Stimulated activated memory B cell treated with anti-CD40 and anti-IgM and Interleukin-4, amounts not matched to agents 10 μg/mL and 1 μg/mL and 100 μg/mL, for 72 hours (primary cell): ENCODE measurements at regions not wholly inside any gene's neighbourhood (a gene's known extent, or its start where the extent isn't known, plus 50 kb on each side); places are given as distances from the start of the nearest gene placed in this dataset.

ENCODE experiments used
- ATAC-seq: fragments of 150-1000 bp; cut with Tn5 transposase; 2 replicates; pipeline ENCODE4 v1.10.0; 2021
- H3K27ac Mint-ChIP-seq: one replicate; pipeline ENCODE4 v1.8.0; 2022; ENCODE audit warnings: mild to moderate bottlenecking, mixed read lengths
- H3K27me3 Mint-ChIP-seq: one replicate; pipeline ENCODE4 v1.8.0; 2022; ENCODE audit warnings: mixed read lengths
- H3K36me3 Mint-ChIP-seq: one replicate; pipeline ENCODE4 v1.8.0; 2022; ENCODE audit warnings: mixed read lengths
- H3K4me1 Mint-ChIP-seq: one replicate; pipeline ENCODE4 v1.8.0; 2022; ENCODE audit warnings: mixed read lengths
- H3K4me3 Mint-ChIP-seq: one replicate; pipeline ENCODE4 v1.8.0; 2022; ENCODE audit warnings: mild to moderate bottlenecking, moderate library complexity, mixed read lengths
- H3K9me3 Mint-ChIP-seq: one replicate; pipeline ENCODE4 v1.8.0; 2022; ENCODE audit warnings: mixed read lengths

GRCh38 chr2:121008975-121009374, 273.3 kb downstream of the GLI2 start:
- peaks cover 25% of the 10 kb centered on the region for H3K9me3 Mint-ChIP-seq
- no peak overlapping the region for H3K4me3 Mint-ChIP-seq
- H3K27me3 Mint-ChIP-seq, result peaks cover 35% of the 10 kb centered on the region
- no peaks in the 10 kb centered on the region for H3K4me1 Mint-ChIP-seq
- H3K27ac Mint-ChIP-seq, result no peak overlapping the region
- ATAC-seq, result no peak
- H3K36me3 Mint-ChIP-seq, result no peaks in the 10 kb centered on the region

DNA sequence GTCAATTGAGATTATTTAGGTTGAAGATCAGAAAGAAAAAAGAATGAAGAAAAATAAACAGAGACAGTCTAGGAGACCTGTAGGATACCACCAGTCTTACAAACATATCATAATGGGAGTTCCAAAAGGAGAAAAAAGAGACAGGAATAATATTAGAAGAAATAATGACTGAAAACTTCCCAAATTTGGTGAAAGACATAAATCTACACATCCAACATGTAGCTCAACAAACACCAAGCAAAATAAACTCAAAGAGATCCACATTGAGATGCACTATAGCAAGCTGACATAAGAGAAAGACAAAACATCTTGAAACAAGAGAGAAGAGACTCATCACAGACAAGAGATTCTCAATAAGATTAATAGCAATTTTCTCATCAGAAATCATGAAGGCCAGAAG, 274.0 kb downstream of the TFCP2L1 start:
- no peaks in the 10 kb centered on the region for H3K4me1 Mint-ChIP-seq
- H3K36me3 Mint-ChIP-seq, result no peaks in the 10 kb centered on the region
- no peak overlapping the region for H3K27ac Mint-ChIP-seq
- ATAC-seq, result no peak
- peaks cover 24% of the 10 kb centered on the region for H3K9me3 Mint-ChIP-seq
- peaks cover 29% of the 10 kb centered on the region for H3K27me3 Mint-ChIP-seq
- no peak overlapping the region for H3K4me3 Mint-ChIP-seq

DNA sequence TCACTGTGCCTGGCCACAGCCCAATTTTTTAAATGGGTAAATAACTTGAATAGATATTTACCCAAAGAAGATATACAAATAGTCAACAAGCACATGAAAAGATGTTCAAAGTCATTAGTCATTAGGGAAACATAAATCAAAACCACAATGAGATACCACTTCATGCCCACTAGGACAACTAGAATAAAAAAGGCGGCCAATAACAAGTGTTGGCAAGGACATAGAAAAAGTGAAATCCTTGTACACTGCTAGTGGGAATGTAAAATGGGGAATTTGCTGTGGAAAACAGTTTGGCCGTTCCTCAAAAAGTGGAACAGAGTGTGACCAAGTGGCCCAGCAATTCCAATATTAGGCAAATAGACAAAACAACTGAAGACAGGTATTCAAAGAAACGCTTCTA, 270.1 kb downstream of the TFCP2L1 start:
- H3K4me3 Mint-ChIP-seq, result no peak overlapping the region
- peaks cover 17% of the 10 kb centered on the region for H3K9me3 Mint-ChIP-seq
- ATAC-seq, result no peak
- no peaks in the 10 kb centered on the region for H3K36me3 Mint-ChIP-seq
- H3K4me1 Mint-ChIP-seq, result no peaks in the 10 kb centered on the region
- H3K27ac Mint-ChIP-seq, result no peak overlapping the region
- H3K27me3 Mint-ChIP-seq, result peaks cover 21% of the 10 kb centered on the region

DNA sequence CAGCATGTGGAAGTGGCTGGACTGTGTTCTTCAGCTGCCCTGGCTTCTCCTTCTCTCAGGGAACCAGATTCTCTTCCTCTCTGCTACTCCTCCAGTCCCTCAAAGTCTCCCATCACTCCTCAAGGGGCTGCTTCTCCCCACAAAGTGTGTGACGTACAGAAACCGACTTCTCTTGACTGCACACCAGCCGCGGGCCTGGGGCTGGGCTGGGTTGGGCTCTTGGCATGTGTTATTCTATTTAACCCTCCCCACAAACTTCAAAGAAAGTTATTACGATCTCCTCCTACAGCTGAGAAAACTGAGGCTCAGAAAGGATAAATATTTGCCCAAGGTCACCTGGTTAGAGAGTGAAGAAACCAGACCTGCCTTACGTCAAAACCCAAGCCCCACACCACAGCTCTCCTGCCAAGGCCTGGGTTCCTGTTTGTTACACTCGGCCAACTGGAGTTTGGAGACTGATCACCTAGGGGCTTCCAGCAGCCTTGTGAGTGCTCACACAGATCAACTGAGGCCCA, 269.0 kb downstream of the TFCP2L1 start:
- ATAC-seq, result no peak

GRCh38 chr2:121017396-121017795, 267.6 kb downstream of the TFCP2L1 start:
- no peak for ATAC-seq
- Mint-ChIP-seq H3K36me3 (no peaks in the 10 kb centered on the region), H3K27me3 (peaks cover 20% of the 10 kb centered on the region), H3K4me1 (no peaks in the 10 kb centered on the region), H3K4me3 (no peak overlapping the region), H3K27ac (no peak overlapping the region), H3K9me3 (peaks cover 11% of the 10 kb centered on the region)

More for the DNA sequence above, 269.0 kb downstream of the TFCP2L1 start:
- Mint-ChIP-seq H3K27ac (no peak overlapping the region), H3K36me3 (no peaks in the 10 kb centered on the region), H3K9me3 (peaks cover 13% of the 10 kb centered on the region), H3K4me3 (no peak overlapping the region), H3K27me3 (peaks cover 13% of the 10 kb centered on the region), H3K4me1 (no peaks in the 10 kb centered on the region)

DNA sequence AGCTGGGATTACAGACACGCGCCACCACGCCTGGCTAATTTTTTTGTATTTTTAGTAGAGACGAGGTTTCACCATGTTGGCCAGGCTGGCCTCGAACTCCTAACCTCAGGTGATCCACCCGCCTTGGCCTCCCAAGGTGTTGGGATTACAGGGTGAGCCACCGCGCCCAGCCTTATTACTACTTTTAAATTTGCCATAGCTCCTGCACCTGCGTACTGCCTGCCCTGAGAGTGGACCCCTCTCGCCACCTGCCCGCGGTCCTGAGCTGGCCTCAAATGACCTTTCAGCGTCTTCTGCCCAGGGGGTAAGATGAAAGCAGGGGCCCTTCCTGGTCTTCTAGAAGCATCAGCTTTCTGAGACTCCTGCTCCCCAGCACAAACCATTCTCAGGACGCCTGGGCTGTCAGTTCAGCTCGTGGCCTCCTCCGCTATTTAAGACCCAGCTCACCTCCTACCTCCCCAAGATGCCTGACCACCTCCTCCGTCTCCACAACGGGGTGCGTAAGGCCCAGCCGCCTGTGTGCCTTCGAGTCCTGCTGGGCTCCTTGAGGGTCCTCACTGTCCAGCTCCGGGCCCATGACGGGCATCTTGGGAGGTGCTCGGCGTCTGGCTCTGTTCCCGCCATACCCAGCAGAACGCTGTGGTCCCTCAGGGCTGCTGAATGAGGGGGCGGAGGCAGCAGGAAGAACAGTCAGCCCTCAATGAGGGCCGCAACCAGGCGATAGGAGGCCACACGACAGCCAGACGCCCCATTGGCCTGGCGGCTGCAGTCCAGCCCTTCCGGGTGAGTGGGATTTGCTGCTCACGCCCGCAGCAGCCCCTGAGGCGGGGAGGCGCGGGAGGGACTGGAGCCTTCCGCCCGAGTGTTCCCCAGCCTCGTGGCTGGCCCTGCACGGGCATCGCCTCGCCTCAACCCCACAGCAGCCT, 266.6 kb downstream of the TFCP2L1 start:
- H3K4me1 Mint-ChIP-seq, result no peaks in the 10 kb centered on the region
- H3K27ac Mint-ChIP-seq, result no peak overlapping the region
- H3K9me3 Mint-ChIP-seq, result peaks cover 7% of the 10 kb centered on the region
- H3K4me3 Mint-ChIP-seq, result no peak overlapping the region
- ATAC-seq, result no peak
- peaks cover 20% of the 10 kb centered on the region for H3K27me3 Mint-ChIP-seq
- H3K36me3 Mint-ChIP-seq, result no peaks in the 10 kb centered on the region

DNA sequence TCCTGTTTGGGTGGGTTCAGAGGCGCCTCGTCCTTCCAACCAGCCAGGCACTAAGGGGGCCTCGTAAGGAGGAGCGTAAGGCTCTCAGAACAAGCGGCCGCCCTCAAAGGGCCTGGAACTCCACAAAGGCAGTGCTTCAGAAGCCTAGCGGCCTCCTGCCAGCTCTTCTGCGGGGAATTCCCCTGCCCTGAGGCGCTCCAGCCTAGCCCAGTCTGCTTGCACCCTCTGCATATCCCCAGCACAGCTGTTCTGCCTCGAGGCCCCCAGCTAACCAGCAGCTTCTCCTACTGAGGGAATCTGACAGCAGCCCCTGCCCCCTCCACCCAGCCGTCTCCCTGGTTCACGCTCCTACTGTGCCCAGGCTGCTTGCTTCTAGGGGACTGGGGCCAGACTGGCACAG, 265.9 kb downstream of the TFCP2L1 start:
- peaks cover under 1% of the 10 kb centered on the region for H3K9me3 Mint-ChIP-seq
- no peaks in the 10 kb centered on the region for H3K36me3 Mint-ChIP-seq
- no peak overlapping the region for H3K4me3 Mint-ChIP-seq
- peaks cover 20% of the 10 kb centered on the region for H3K27me3 Mint-ChIP-seq
- no peaks in the 10 kb centered on the region for H3K4me1 Mint-ChIP-seq
- H3K27ac Mint-ChIP-seq, result no peak overlapping the region
- ATAC-seq, result no peak

DNA sequence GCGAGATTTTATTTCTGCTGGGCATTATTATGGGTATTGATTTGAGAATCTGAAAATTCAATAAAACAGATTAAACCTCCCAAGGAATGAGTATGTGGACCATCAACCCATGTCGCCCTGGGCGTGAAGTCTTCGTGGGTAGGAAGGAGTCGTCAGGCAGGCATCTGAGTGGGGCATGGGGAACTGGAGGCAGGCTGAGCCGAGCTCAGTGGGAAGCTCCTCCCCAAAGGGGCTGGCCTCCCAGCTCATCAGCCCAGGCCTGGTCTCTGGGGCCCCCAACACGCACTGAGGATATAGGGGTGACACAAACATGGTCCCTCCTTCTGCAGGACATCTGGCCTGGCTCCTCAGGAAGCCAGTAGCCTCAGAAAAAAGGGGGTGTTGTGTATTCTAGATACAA, 265.2 kb downstream of the TFCP2L1 start:
- H3K4me1 Mint-ChIP-seq, result no peaks in the 10 kb centered on the region
- H3K36me3 Mint-ChIP-seq, result no peaks in the 10 kb centered on the region
- ATAC-seq, result no peak
- H3K9me3 Mint-ChIP-seq, result no peaks in the 10 kb centered on the region
- H3K27me3 Mint-ChIP-seq, result peaks cover 20% of the 10 kb centered on the region
- H3K27ac Mint-ChIP-seq, result no peak overlapping the region
- no peak overlapping the region for H3K4me3 Mint-ChIP-seq

GRCh38 chr2:121021685-121022084, 263.3 kb downstream of the TFCP2L1 start:
- H3K4me3 Mint-ChIP-seq, result no peak overlapping the region
- no peaks in the 10 kb centered on the region for H3K4me1 Mint-ChIP-seq
- no peaks in the 10 kb centered on the region for H3K9me3 Mint-ChIP-seq
- no peaks in the 10 kb centered on the region for H3K36me3 Mint-ChIP-seq
- H3K27ac Mint-ChIP-seq, result no peak overlapping the region
- ATAC-seq, result no peak
- peaks cover 20% of the 10 kb centered on the region for H3K27me3 Mint-ChIP-seq

DNA sequence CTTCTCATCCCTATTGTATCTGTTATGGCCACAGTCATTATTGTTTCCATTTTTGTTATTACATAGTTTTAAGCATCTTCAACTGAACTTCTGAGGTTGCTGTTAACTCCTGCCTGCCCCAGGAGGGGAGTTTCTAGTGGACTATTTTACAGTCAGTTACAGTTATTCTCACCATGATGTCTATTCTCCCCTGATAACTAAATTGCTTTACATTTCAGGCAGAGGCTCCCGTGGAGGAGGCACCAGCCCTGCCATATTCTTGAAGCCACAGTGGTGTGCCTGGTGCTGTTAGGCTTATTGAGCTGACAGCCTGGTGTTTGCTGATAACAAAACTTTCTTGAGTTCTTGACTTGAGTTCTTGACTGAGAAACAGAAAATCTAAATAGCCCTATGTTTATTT, 256.4 kb downstream of the TFCP2L1 start:
- no peaks in the 10 kb centered on the region for H3K27me3 Mint-ChIP-seq
- no peaks in the 10 kb centered on the region for H3K36me3 Mint-ChIP-seq
- H3K4me3 Mint-ChIP-seq, result no peak overlapping the region
- no peaks in the 10 kb centered on the region for H3K9me3 Mint-ChIP-seq
- H3K27ac Mint-ChIP-seq, result no peak overlapping the region
- no peak for ATAC-seq
- no peaks in the 10 kb centered on the region for H3K4me1 Mint-ChIP-seq

GRCh38 chr2:121030523-121030922, 254.5 kb downstream of the TFCP2L1 start:
- no peaks in the 10 kb centered on the region for H3K27me3 Mint-ChIP-seq
- no peaks in the 10 kb centered on the region for H3K9me3 Mint-ChIP-seq
- no peaks in the 10 kb centered on the region for H3K4me1 Mint-ChIP-seq
- H3K36me3 Mint-ChIP-seq, result no peaks in the 10 kb centered on the region
- H3K27ac Mint-ChIP-seq, result no peak overlapping the region
- ATAC-seq, result no peak
- no peak overlapping the region for H3K4me3 Mint-ChIP-seq

- no peaks in the 10 kb centered on the region for H3K27me3 Mint-ChIP-seq
- no peaks in the 10 kb centered on the region for H3K36me3 Mint-ChIP-seq
- no peak overlapping the region for H3K4me3 Mint-ChIP-seq
- H3K27ac Mint-ChIP-seq, result no peak overlapping the region
- H3K4me1 Mint-ChIP-seq, result no peaks in the 10 kb centered on the region
- ATAC-seq, result no peak
- H3K9me3 Mint-ChIP-seq, result no peaks in the 10 kb centered on the region
Measured at GRCh38 chr2:121031568-121032340, 253.2 kb downstream of the TFCP2L1 start.

DNA sequence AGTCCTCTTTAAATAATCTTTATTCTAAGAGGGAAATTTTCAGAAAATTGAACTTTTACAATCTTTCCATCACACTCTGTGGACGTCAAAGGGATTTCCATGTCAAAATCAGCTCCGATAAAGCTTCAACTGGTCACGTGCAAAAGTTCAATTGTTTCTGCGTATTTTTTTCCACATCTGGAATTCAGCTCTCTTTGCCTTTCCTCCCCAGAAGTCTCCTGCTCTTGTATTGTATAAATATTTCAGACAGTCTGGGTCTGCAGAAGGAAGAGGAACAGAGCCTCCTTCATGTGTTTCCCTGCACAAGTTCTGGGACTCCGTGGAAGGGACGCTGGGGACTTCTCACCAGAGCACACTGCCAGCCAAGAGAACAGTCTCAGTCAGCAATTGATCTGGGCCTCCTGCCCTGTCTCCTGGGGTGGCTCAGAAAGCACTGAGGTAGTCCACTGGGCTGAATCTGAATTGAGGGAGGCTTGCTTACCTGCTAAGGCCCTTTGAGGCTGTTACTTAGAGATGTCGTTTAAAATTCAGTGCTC, 251.5 kb downstream of the TFCP2L1 start:
- Mint-ChIP-seq H3K9me3 (no peaks in the 10 kb centered on the region), H3K27ac (no peak overlapping the region), H3K27me3 (peaks cover 13% of the 10 kb centered on the region), H3K4me1 (no peaks in the 10 kb centered on the region), H3K36me3 (no peaks in the 10 kb centered on the region), H3K4me3 (no peak overlapping the region)
- ATAC-seq, result no peak

- H3K27me3 Mint-ChIP-seq, result peaks cover 13% of the 10 kb centered on the region
- no peak for ATAC-seq
- H3K27ac Mint-ChIP-seq, result no peak overlapping the region
- no peaks in the 10 kb centered on the region for H3K9me3 Mint-ChIP-seq
- no peak overlapping the region for H3K4me3 Mint-ChIP-seq
- H3K36me3 Mint-ChIP-seq, result no peaks in the 10 kb centered on the region
- H3K4me1 Mint-ChIP-seq, result no peaks in the 10 kb centered on the region
Measured at GRCh38 chr2:121034551-121034950, 250.5 kb downstream of the TFCP2L1 start.

DNA sequence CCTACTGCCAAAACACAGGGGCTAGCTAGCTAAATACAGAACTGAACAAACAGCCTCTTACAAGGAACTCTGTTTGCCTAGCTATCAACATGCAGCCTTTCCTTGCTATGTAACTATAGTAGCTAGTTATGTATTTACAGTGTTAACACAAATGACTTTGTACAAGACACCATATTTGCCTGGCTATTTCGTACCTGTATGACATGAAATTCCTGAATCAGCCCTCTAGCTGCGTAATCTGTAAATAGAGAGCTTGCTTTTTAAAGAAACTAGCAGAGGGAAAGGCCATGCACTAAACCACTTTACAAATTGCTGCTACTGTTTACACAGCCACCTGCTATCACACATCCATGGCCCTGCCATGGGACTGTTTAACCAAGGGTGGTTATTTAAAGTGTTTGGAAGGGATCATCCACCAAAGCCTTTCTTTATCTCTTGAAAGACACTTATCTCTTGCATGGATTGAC, 248.7 kb downstream of the TFCP2L1 start:
- ATAC-seq, result no peak
- Mint-ChIP-seq H3K4me1 (no peaks in the 10 kb centered on the region), H3K27ac (no peak overlapping the region), H3K4me3 (no peak overlapping the region), H3K27me3 (peaks cover 13% of the 10 kb centered on the region), H3K9me3 (no peaks in the 10 kb centered on the region), H3K36me3 (no peaks in the 10 kb centered on the region)
